GM12878 (cell line): ENCODE measurements at regions not wholly inside any gene's neighbourhood (a gene's known extent, or its start where the extent isn't known, plus 50 kb on each side); places are given as distances from the start of the nearest gene placed in this dataset.

ENCODE experiments used
- BRCA1 ChIP-seq: IDR thresholded peaks from 2 replicates; pipeline ENCODE4 v1.6.1; 2011; ENCODE audit warnings: low read depth, low read length, improper control_type of control experiment
- CBFB ChIP-seq: IDR thresholded peaks from 2 replicates; pipeline ENCODE4 v1.6.1; 2016; ENCODE audit warnings: antibody characterized with exemption, low read depth
- CBX3 ChIP-seq: fragments of 200-600 bp; sonication (generic); IDR thresholded peaks from 2 replicates; pipeline ENCODE4 v1.6.1; 2016; ENCODE audit warnings: low read depth, borderline replicate concordance
- CTCF ChIP-seq, 3 experiments: IDR thresholded peaks in 2 of 3; conservative IDR thresholded peaks in 1 of 3; 2 replicates each; pipeline ENCODE4 v1.5.1; 2011; ENCODE audit warnings: low read depth in 3 of 3, low read length in 3 of 3, mild to moderate bottlenecking in 3 of 3, control low read depth in 2 of 3, moderate library complexity in 2 of 3, inconsistent platforms in 1 of 3, mixed read lengths in 1 of 3; ENCODE audit not compliant: control insufficient read depth in 2 of 3, insufficient read depth in 1 of 3; ENCODE audit errors: extremely low read depth in 1 of 3
- E4F1 ChIP-seq: fragments of 450-650 bp; IDR thresholded peaks from 2 replicates; pipeline ENCODE4 v1.6.1; 2018; ENCODE audit warnings: borderline replicate concordance, mild to moderate bottlenecking; ENCODE audit not compliant: partially characterized antibody
- KDM1A ChIP-seq: fragments of 200-600 bp; sonication (generic); IDR thresholded peaks from 2 replicates; pipeline ENCODE4 v1.6.1; 2016; ENCODE audit warnings: borderline replicate concordance
- MAX ChIP-seq: IDR thresholded peaks from 2 replicates; pipeline ENCODE4 v1.6.1; 2012; ENCODE audit warnings: low read depth, low read length, improper control_type of control experiment
- POLR2A ChIP-seq: IDR thresholded peaks from 2 replicates; pipeline ENCODE4 v1.6.1; 2011; ENCODE audit warnings: low read depth, mild to moderate bottlenecking, low read length
- POLR2AphosphoS5 ChIP-seq: IDR thresholded peaks from 2 replicates; pipeline ENCODE4 v1.6.1; 2011; ENCODE audit warnings: mild to moderate bottlenecking, low read length, inconsistent platforms
- RAD21 ChIP-seq: IDR thresholded peaks from 2 replicates; pipeline ENCODE4 v1.6.1; 2011; ENCODE audit warnings: mild to moderate bottlenecking, low read depth, low read length, moderate library complexity; ENCODE audit not compliant: insufficient read depth
- SIN3A ChIP-seq: IDR thresholded peaks from 2 replicates; pipeline ENCODE4 v1.6.1; 2012; ENCODE audit warnings: low read depth, low read length, improper control_type of control experiment
- TCF12 ChIP-seq: IDR thresholded peaks from 2 replicates; pipeline ENCODE4 v1.6.1; 2011; ENCODE audit warnings: low read depth, mild to moderate bottlenecking, low read length
- YY1 ChIP-seq: IDR thresholded peaks from 2 replicates; pipeline ENCODE4 v1.6.1; 2011; ENCODE audit warnings: low read depth, mild to moderate bottlenecking, low read length

- TF ChIP-seq POLR2A (no peak), MAX (no peak), TCF12 (no peak), KDM1A (no peak), CBX3 (no peak), POLR2AphosphoS5 (no peak), CTCF (IDR thresholded peaks at IDR 0.05 in 2 of 3, conservative IDR thresholded peaks at IDR 0.05 in 1 of 3; ENCODE audit: control insufficient read depth in 2 of 3, extremely low read depth in 1 of 3, insufficient read depth in 1 of 3, low read depth in 3 of 3, low read length in 3 of 3) (no peak), BRCA1 (no peak), SIN3A (no peak), YY1 (no peak), RAD21 (no peak), CBFB (no peak), E4F1 (no peak)
These were observed 665.6 kb upstream of the UBE2E2 start for GRCh38 chr3:22537560-22537959.
